CD4-positive, alpha-beta T cell treated with Interleukin-6 for 4 hours (primary cell): ENCODE measurements at regions not wholly inside any gene's neighbourhood (a gene's known extent, or its start where the extent isn't known, plus 50 kb on each side); places are given as distances from the start of the nearest gene placed in this dataset.
"Not testable (repeated sequence)": the region's sequence is repeated elsewhere in the genome, so short reads cannot be mapped to it uniquely, and the experiment has no call there.

ENCODE experiments used
- DNase-seq: peaks from one replicate; pipeline ENCODE4 v3.0.0-alpha.2; 2020; ENCODE audit warnings: mixed read lengths

DNA sequence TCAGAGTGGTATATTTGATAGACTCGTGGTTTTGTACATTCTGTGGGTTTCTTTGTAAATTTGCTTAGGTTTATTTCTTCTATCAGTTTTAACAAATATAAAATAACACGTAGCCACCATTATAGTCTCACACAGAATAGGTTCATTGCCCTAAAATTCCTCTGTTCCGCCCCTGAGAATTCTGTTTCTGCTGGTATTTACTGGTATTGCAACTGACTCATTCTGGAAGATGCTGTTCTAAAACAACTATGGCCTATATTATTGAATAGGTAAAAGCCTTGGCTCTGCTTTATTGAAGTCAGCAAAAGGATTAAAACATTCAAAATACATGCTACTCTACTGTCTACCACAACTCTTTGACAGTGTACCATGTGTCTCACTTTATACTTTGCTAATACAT, 119.1 kb upstream of the CHORDC1 start:
- DNase-seq = no peak

DNA sequence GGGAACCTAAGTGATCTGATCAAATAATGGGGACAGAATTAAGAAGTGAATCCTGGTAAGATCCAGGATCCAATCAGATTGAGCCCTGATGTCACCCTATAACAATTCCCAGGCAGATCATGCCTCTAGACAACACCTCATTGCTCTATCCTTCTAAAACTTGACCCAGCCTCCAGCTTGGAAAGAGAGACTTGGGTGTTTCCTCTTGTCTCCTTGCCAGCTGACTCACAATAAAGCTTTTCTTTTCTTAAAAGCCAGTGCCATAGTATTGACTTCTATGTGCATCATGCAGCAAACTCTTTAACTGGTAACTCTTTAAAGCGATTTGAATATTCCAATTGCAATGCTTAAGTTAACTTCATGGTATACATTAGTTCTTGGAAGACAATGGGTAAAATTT, 109.6 kb upstream of the CHORDC1 start:
- no peak for DNase-seq

DNA sequence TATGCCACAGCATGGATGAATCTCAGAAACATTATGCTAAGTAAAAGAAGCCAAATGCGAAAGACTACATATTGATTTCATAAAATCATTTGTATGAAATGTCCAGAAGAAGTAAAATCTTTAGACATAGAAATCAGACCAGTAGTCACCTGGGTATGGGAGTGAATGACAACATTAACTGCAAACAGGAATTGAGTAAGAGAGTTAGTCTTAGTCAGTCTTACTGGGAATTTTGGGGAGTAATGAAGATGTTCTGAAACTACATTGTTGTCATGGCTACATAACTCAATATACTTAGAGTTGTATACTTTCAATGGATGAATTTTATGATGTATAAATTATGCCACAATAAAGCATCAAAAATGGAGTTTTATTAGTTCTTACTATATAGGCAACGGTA, 107.8 kb upstream of the CHORDC1 start:
- DNase-seq = no peak

DNA sequence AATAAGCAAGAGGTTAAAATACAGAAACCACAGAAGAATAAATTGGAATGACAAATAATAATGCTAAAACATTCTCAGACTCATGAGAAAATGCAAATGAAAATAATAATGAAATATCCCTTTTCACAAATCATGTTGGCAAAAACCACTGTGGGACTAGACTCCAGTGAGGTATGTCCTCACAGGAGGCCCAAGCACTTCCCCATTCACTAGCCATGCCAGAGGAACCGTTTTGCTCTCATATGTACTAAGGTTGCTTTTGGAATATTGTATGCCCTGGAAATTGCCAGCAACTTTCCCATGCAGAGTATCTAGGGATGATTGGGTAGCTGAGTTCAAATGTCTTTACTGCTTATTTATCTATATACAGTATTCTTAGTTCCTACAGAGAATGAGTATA, 106.2 kb upstream of the CHORDC1 start:
- DNase-seq = no peak

DNA sequence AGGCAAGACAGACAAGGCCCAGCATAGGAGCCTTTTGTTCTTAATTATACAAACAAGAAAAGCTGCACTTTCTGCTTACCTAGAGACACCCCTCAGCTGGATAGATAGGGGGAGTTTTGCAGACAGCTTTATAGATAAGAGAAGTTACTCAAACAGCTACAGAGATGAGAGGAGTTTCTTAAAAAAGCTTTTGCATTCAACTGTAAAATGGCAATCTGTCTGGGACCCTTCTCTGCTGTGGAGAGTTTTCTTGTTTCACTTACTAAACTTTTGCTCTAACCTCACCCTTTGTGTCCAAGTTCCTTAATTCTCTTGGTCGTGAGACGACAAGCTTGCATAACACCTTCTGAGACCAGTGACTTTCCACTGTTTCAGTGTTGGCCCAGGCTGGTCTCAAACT, 103.8 kb upstream of the CHORDC1 start:
- DNase-seq = no peak

DNA sequence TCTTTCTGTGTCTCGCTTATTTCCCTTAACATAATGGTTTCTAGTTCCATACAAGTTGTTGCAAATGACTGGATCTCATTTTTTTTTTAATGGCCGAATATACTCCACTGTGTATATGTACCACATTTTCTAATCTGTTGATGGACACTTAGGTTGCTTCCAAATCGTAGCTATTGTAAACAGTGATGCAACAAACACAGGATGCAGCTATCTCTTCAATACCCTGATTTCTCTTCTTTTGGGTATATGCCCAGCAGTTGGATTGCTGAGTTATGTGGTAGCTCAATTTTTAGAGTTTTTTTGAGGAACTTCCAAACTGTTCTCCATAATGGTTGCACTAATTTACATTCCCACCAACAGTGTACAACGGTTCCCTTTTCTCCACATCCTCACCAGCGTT, 100.4 kb upstream of the CHORDC1 start:
- DNase-seq = no peak

DNA sequence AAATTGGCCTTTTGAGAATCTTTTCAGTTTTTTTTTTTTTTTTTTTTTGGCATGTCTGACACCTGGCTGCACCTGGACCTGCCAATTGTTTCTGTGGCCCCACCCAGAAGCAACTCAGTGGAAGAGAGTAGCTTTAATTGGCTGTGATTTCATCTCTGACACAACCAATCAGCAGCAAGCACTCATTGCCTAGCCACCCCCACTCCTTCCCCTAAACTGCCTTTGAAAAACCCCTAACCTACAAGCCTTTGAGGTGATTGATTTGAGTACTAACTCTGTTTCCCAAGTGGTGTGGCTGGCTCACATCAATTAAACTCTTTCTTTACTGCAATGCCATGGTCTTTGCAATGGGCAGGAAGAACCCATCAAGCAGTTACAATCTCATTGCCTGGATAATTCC, 98.2 kb upstream of the CHORDC1 start:
- no peak for DNase-seq

DNA sequence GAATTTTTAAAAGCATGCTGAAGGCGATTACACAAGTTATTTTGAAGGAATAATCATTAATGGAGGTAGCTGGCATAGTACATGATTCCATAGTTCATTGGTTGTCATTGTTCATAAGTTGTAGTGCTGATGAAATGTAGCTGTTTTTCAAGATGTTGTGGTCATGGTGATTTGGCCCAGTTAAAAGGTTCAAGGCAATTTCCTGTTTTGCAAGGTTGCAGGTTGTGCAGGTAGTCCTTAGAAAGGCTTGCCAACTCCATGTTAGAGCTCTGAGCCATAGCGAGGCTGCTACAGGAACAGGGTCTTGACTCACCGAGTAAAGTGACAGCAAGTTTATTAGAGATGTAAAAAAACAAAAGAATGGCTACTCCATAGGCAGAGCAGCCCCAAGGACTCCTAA, 95.8 kb upstream of the CHORDC1 start:
- DNase-seq = no peak

DNA sequence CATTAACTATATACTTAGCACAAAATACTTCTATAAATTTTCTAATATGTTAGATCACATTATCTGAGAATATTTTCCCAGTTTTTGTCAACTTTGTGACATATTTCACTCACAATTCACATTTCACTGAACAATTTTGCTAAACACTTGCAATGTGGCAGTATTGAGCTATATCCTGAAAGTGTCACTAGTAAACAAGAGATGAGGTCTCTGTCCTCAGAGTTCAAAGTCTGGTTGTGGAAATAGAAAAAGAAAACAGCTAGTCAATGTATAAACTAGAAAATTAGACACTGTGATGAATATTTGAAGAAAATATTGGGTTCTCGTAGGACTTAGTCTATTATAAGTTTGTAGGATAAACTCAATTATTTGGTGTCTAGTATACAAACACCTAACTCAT, 87.4 kb upstream of the CHORDC1 start:
- no peak for DNase-seq

DNA sequence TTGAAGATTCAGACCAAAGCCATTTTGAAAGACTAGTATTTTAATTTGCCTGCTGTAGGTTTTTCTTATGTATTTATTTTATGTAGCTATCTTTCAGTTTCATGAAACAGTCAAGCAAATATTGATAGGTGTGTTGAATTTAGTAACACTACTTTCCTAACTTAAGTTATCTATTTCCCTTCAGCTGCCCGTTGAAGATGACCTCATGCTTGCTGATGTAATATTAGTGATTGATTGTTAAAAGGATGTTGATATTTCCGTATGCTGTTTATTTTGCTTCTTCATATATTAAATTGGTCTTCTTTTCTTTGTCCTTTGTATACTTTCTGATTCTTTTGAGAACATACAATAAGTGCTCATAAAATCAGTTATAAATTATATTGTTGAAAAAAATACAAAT, 86.8 kb upstream of the CHORDC1 start:
- no peak for DNase-seq

DNA sequence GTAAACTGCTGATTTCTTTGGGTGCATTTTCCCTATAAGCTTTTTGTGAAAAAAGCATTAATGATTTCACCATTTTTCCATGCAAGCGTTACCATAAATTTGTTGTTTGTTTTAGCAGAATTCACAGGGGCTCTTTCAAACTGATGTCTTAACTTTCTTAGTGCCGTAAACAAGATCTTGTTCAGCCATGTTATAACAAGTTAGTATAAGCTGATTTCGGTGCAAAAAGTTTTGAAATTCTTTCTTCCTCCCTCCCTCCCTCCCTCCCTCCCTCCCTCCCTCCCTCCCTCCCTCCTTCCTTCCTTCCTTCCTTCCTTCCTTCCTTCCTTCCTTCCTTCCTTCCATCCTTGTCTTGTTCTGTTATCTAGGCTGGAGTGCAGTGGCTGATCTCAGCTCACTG, 71.7 kb upstream of the CHORDC1 start:
- no peak for DNase-seq

DNA sequence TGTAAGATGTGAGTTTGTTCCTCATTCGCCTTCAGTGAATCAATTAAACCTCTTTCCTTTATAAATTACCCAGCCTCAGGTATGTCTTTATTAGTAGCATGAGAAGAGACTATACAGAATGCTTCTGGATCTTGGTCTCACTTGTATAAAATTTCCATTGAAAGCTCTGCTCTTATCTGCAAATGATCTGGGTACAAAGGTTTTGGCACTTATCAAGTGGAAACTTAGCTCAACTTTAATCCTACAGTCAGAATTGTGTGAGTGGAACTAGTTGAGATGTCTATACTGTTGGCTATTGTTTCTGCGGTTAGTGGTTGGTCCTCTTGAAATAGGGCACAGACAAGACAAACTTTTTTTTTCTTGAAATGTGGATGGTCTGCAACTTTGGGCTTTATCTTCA, 71.2 kb upstream of the CHORDC1 start:
- DNase-seq = no peak

DNA sequence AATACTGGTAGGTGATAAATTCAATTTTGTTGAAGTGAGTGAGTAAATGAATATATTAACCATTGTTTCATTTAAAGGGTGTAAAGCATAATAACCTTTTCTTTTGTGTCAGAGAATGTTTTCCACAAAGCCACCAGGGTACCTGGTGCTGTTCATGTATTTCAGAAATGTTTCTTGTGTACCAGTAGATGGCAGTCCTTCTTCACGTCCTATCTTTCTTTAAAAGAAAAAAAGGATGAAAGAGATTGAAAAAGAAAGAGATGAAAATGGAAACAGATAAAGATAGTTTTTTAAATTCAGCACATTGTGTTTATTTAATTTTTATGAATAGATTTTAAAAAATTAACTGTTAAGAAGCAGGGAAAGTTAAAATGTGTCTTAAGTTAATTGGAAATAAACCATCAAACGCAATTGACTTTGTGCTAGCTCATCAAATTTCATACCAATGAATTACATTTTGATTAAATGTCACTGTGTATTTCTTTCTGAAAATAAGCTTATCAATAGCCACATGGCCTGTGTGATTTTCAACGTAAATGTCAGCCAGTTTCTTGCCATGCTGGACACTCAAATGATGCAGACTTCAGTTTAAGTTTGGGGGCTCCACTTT, 65.5 kb upstream of the CHORDC1 start:
- DNase-seq = no peak

DNA sequence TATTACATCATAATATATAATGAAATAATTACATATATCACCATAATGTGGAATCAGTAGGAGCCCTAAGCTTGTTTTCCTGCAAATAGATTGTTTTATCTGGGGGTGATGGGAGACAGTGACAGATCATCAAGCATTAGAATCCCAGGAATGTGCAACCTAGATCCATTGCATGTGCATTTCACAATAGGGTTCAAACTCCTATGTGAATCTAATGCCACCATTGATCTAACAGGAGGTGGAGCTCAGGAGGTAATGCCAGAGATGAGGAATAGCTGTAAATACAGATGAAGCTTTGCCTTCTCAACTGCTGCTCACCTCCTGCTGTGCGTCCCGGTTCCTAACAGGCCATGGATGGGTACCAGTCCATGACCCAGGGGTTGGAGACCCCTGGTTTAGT, 63.8 kb upstream of the CHORDC1 start:
- no peak for DNase-seq

DNA sequence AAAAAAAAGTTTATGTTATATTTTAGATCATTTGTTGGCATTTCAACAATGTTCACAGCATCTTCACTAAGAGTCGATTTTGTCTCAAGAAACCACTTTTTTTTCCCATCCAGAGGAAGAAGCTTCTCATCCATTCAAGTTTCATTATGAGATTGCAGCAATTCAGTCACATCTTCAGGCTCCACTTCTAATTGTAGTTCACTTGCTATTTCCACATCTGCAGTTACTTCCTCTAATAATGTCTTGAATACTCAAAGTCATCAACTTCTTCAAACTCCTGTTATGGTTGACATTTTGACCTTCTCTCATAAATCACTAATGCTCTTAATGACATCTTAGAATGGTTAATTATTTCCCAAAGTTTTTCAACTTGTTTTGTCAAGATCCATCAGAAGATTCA, 61.3 kb upstream of the CHORDC1 start:
- DNase-seq = no peak

DNA sequence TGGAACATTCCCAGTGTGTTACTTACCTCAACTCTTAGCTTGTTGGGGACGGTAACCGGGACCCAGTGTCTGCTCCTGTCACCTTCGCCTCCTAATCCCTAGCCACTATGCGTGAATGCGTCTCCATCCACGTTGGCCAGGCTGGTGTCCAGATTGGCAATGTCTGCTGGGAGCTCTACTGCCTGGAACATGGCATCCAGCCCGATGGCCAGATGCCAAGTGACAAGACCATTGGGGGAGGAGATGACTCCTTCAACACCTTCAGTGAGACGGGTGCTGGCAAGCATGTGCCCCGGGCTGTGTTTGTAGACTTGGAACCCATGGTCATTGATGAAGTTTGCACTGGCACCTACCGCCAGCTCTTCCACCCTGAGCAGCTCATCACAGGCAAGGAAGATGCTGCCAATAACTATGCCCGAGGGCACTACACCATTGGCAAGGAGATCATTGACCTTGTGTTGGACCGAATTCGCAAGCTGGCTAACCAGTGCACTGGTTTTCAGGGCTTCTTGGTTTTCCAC, 59.8 kb upstream of the CHORDC1 start:
- DNase-seq = not testable (repeated sequence)

DNA sequence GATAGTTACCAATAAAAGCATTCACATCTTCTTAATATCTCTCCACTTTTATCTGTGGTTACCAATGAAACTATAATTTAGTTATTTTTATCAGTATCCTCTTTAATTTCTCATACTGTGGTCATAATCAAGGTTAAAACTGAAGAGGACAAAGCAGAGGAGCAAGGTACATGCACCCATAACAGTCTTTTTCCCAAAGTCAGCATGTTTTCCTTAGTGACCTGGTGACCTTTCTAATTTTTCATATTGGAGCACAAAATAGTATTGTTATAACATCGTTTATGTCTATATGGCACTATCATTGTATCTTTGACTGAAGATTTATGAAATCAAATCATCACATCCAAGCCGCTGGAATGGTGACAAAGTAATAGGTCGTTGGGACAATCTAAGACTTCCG, 51.5 kb upstream of the CHORDC1 start:
- DNase-seq = no peak
